Right ventricle myocardium inferior (tissue), 1 donor: ENCODE measurements at regions not wholly inside any gene's neighbourhood (a gene's known extent, or its start where the extent isn't known, plus 50 kb on each side); places are given as distances from the start of the nearest gene placed in this dataset.

Experiments
- ATAC-seq: fragments of 200-7000 bp; cut with Tn5 transposase; one replicate; pipeline ENCODE4 v1.9.1; 2020; ENCODE audit warnings: mild to moderate bottlenecking, moderate library complexity
- DNase-seq: peaks from one replicate; pipeline ENCODE4 v3.0.0; 2021; ENCODE audit errors: missing footprints
- intact Hi-C: fragments of 100-400 bp; cut with DNase I; formaldehyde crosslinking; loops from one replicate; pipeline ENCODE4 v1.11.0; 2022
- donor health status: DM: no; HTN: yes; CAD: no; lungs with severe emphysema.

DNA sequence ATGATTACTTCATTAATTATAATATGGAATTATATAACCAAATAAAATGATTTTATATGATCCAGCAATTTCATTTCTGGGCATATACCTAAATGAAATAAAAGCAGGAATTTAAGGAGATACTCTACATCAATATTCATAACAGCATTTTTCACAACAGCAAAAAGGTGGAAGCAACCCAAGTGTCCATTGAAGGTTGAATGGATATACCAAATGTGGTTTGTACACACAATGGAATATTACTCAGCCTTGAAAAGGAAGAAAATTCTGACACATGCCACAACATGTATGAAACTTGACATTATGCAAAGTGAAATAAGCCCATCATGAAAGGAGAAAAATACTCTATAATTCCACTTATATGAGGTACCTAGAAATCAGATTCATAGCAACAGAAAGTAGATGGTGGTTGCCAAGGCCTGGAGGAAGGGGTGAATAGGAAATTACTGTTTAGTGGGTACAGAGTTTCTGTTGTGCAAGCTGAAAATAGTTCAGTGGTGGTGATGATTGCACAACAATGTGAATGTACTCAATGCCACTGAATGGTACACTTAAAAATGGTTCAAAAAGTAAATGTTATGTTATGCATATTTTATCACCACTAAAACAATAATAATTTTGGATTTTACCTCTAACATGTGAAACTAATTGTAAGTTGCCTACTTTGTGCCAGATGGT lies 471.5 kb downstream of the SPRY1 start:
- intact Hi-C loops = no loop called here
- DNase-seq (no peak), ATAC-seq (no peak)

DNA sequence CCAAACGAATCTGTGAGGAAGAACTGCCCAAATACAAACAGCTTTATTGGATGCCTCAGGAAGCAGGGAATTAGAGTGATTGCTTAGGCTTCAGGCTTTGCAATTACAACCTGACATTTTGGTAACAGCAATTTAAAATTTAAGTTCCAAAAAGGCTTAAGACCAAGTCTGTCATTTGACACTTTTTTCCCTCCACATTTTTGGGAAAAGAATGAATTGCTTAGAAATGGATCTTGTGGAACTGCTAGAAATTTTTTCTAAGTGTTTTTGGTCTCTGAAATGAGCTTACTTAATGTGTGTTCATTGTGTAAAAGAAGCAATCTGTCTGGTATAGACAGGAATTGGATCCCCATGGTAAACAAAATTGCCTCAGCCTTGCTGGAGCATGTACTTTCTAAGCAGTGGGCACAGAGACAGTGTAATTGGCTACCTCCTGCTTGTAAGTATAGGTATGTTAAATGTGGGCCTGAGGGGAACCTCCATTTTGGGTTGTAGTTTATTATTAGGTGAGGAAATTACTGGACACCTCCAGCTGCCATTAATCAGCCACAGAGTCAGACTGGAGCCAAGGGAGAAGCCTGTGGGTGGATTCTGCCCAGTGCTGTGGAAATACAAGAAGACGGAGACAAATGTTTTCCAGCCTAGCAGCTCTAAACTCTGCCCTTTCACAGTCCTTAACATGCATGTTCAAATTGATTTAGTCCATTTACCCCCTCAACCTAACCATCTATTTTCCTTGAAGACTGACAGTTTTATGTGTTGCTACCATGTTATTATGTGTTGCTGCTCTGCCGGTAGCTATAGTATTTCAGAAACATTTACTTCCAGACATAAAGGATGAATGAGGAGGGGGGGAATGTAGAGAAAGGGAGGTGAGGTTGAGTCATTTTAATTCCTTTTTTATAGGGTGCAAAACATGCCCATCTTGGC lies 473.0 kb downstream of the SPRY1 start:
- DNase-seq (no peak), ATAC-seq (peak; percentile 71)
- intact Hi-C loops = no loop called here

DNA sequence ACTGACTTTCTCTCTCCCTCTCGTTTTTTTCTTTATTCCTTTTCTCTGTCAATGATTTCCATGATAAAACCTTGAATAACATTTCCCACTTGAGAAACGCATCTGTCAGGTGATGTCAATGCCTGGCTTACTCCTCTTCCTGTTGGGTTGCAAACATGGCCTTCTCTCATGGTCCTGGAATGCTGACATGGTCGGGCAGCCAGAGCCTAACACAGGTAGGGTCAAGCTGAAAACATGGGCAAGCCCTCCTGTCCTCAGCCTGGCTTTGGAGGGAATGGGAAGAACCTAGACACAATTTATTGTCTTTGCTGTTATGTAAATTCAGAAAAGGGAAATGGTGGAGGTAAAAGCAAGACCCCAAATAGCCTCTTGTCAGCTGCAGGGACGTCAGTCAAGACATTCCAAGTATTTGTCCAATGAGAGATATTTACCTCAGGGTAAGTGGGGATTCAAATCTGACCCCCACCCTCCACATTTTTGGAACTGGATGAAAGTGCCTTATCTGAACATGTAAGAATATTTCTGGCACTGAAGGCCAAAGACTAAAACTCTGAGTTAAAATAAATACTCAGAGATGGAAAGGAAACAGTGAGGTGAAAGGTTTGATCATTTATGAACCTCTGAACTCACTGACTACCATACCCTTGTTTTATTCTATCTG lies 473.8 kb downstream of the SPRY1 start:
- ATAC-seq (peak; percentile 34), DNase-seq (no peak)
- intact Hi-C loops = no loop called here

DNA sequence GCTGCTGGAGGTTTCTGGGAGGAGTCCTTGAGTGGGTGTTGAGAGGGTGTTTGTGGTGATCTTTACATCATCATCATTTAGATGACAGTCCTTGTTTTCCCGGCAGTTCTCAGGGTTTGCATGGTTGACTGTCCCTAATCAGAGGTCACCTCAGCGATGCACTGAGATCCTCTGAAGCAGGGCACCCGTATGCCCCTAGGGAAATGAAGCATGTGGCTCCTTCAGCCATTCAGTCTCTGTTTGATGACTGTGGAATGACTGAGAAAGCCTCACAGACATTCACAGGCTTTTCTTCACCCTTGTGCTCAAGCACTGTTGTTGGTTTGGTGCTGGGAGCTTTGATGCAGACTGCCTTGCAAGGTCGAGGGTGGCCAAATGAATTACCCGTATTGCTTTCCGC lies 474.7 kb downstream of the SPRY1 start:
- intact Hi-C loops = no loop called here
- no peak for ATAC-seq
- DNase-seq = no peak

DNA sequence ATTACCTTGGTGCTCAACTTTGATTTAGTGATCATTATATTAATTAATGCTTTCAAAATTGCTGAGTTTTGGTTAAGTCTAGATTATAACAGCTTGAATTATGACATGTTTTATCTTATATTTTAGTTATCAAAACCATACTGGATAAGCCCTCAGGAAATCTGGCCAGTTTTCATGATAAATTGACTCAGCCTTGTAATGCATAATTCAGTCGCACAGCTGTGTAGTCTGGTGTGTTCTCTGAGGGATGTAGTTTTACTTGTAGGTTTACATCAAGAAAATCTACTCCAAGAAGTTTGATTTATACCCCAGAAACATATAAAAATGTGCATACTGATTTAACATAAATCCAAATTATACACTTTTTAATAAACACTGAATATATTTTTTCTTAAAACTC lies 477.5 kb downstream of the SPRY1 start:
- no peak for ATAC-seq
- intact Hi-C loops = no loop called here
- DNase-seq = no peak

DNA sequence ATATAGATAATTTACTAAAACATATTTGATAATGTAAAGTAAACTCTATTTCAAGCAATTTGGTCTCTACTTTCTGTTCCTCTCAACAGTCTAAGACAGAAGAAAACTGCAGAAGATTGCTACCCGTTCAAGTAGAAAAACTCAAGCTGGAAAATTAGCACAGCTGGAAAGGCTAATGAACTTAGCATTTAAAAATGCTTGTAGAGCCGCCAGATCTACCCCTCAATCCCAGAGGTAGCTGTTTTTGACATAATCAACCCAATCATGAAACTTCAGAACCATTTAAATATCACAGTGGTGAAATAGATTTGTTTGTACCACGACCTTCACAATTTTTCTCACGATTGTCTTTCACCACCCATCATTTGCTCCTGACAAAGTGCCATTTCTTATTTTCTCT lies 479.5 kb downstream of the SPRY1 start:
- intact Hi-C loops = no loop called here
- ATAC-seq = peak; percentile 67
- DNase-seq = no peak

DNA sequence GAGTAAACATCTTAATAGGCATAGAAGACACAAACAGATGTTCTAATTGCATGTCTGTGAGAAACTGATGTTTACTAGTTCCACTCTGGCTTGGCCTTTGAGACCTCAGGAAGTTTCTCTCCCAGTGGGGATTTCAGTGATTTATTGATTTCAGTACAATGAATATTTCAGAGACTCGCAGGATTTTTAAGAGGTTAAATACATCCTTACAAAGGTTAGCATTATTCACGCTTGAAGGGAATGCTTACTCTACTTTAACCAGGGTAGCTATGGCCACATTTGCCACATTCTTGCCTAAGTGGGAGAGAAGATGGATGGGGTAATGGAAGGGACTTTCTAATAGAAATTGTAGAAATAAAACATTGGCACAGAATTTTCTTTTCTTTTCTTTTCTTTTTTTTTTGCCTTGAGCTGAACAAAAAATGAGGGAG lies 480.1 kb downstream of the SPRY1 start:
- no peak for DNase-seq
- intact Hi-C loops = no loop called here
- peak; percentile 50 for ATAC-seq

DNA sequence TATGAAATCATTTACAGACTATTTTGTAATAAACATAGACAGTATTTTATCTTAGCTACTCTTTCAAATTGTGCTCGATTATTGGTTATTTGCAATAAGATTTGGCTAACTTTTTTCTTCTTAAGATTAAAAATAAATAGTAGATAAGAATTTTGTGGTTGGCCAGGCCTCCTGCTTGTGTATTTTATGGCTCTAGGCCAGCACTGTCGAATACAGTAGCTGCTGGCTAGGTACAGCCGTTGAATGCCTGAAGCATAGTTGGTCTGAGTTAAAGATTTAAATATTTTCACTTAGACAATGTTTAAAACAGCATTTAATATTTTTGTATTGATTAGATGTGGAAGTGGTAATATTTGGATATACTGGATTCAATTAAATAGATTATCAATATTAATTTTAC lies 481.0 kb downstream of the SPRY1 start:
- intact Hi-C loops = no loop called here
- ATAC-seq = no peak
- no peak for DNase-seq

DNA sequence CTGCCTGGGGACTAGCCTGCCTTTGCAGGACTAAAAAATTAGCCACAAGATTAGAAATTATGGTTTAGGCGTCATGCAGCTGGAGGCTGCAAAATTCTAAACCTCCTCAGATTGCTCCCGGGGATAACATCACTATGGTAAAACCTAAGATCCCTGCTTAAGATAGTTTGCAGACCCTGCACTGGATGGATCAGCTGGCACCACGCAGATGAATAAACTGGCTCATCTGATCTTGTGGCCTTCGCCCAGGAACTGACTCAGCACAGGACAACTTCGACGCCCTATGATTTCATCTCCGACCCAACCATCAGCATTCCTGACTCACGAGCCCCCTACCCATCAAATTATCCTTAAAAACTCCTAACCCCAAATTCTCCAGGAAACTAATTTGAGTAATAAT lies 482.4 kb downstream of the SPRY1 start:
- ATAC-seq = no peak
- no peak for DNase-seq
- intact Hi-C loops = no loop called here

DNA sequence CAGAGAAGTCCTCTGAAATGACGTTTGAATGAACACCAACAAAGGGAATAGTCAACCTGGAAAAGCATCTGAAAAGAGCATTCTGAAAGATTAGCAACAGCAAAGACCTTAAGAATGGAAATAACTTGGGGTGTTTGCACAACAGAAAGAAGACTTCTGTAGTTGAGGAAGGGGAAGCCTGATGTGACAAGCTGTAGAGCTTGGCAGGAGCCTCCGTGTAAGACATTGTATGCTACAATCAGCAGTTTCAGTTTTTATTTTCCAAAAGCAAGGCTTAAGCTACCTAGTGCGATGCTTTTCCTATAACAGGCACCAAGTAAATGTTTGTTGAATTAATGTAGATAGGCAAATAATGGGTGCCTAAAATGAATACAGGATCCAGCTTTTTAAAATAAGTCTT lies 484.0 kb downstream of the SPRY1 start:
- intact Hi-C loops = no loop called here
- no peak for ATAC-seq
- DNase-seq = no peak

DNA sequence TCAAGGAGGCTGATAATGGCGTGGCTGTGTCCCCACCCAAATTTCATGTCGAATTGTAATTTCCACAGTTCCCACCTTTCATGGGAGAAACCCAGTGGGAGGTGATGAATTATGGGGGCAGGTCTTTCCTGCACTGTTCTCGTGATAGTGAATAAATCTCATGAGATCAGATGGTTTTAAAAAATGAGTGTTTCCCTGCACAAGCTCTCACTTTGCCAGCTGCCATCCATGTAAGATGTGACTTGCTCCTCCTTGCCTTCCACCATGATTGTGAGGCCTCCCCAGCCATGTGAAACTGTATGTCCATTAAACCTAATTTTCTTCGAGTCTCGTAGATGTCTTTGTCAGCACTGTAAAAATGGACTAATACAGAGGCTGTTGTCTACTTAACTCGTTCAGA lies 488.3 kb downstream of the SPRY1 start:
- intact Hi-C loops = no loop called here
- DNase-seq (no peak), ATAC-seq (no peak)

DNA sequence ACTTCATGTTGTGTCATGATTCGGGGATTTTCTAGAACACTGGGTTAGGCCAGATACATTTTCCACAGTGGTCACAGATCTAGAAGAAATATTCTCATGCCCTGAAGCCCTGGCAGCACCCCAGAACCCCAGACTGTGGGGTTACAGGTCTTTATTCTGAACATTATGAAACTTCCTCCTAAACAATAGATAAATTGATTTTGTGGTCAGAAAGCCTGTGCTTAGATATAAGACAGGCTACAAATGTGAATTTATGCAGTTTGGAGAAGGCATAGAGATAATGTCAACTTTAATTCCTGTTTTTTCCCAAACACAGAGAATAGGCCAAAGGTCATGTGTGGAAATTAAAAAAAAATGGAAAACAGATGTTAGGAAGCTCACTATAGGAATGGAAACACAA lies 492.9 kb downstream of the SPRY1 start:
- intact Hi-C loops = no loop called here
- ATAC-seq (no peak), DNase-seq (no peak)

DNA sequence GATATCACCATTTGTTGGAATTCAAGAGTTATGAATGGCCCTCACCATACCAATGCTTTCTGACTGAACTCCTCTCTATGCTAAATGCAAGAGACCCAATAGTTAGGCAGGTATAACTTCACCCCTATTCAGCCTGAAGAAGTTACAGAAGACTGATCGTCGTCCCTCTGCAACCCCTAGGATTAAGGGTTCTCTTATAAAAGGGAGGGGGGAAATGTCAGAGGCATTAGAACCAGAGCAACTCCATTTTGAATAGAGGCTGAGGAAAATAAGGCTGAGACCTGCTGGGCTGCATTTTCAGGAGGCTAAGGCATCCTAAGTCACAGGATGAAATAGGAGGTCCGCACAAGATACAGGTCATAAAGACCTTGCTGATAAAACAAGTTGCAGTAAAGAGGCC lies 494.3 kb downstream of the SPRY1 start:
- DNase-seq (no peak), ATAC-seq (no peak)
- intact Hi-C loops = loop anchor here (5.0 to 10.0 kb wide), 2 partner anchors 96 kb away; no protein-coding TSS in a partner anchor

DNA sequence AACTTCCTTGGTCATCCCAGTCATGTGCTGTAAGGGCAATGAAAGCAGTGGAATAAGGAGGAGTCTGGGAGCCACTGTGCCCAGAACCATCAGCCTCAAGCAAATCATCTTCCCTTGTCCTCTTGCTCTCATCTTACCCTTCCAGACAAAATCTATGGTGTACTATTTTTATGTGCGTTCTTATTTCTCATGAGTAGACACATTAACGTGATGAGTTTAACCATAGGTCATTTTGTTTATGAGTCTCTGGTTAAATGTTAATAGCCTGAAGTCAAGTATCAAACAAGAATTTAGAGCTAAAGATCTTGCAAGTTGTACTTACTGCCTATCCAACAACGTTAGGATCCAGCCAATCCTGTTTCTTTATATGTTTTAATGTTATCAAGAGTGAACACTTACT lies 495.3 kb downstream of the SPRY1 start:
- intact Hi-C loops = loop anchor here (2.0 to 10.0 kb wide), 3 partner anchors 59 to 97 kb away; no protein-coding TSS in a partner anchor
- no peak for ATAC-seq
- no peak for DNase-seq

DNA sequence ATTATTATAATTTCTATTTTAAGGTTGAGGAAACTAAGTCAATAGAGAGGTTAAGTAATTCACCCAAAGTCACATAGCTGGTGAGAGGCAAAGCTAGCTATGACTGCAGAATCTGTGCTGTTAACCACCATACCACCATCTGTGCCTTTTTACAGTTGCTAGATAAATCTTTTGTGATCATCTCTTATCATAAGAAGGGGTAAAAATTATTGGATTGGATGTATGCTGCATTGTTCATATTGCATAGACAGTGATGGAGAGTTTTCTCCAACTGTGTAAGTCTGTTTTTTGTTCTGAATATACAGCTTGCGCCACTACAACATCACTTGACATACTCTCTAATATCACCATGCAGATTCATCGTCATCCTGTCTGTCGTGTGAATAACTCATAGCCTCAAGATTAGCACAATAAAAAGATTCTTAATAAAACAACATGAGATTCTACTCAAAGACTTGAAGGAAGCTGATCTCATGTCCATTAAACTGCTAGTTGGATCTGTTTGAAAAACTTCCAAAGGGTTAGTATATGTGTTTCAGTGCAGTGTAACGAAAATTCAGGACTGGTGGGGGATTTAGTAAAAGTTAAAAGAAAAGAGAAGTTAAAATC lies 495.9 kb downstream of the SPRY1 start:
- DNase-seq (no peak), ATAC-seq (peak; percentile 4)
- intact Hi-C loops = loop anchor here (2.0 to 10.0 kb wide), 3 partner anchors 60 to 98 kb away; no protein-coding TSS in a partner anchor

DNA sequence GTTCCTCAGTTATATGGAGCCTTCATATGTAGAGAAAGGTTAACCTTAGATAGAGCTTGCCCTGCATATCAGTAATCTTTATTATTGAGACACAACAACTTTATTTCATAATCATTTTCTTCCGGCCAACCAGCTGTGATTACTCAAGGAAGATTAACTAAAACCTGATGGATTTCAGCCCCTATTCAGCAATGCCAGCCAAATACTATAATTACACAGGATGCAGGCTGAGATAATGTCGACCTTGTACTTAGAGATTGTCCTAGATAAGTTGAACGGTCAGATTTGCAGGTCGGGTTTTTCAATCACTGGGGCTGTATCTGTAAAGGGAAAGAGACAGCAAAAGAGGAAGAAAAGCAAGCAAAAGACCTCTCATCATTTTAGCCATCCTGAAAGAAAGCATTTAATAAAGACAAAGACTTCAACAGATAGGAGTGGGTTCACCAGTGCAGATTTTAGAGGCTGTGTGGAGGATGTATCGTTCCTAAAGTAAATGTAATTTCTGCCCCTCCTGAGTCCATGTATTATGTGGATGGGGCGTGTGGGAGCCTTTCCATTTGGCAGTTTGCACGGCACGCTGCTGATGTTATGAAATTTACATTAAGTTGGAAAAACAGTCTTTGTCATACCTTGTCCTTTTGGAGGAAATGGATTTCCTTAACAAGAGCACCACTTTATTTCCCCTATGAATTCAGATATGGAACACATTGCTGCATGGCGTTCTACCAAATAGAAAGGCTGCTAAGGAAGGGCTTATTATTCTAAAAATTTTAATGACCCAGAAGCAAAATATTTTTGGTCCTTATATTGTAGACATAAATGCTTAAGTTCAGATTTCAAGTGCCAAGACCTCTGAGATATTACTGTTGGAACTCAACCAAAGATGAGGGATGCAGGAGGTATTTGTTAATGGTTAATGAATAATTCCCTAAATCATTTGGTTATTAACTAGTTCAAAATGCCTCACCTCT lies 496.7 kb downstream of the SPRY1 start:
- intact Hi-C loops = loop anchor here (2.0 to 10.0 kb wide), 3 partner anchors 60 to 98 kb away; no protein-coding TSS in a partner anchor
- DNase-seq = no peak
- ATAC-seq = peak; percentile 81

DNA sequence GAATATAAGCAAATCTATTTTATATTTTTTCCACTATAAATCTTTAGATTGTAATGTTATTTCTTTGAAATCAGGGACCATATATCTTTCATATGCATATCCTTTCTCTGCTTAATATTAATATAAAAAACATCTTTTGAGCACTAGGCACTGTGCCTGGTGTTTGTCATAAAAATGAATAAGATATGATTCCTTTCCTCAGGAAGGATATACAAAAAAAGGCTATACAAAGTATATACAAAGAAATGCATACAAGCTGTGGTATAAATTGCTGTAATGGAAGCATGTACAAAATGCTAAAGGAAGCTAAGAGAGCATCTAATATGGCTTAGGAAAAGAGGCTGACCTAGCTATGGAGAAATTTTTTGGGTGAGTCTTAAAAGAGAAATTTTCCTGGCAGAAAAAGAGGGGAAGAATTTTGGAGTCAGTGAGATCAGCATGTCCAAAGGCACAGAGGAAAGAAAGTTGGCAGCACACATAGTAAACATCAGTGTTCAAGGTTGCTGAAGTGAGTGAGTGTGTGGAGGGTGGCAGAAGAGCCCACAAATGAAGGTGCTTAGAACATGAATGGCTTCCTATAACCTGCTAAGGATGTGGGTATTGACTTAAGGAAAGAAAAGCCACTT lies 500.0 kb downstream of the SPRY1 start:
- intact Hi-C loops = loop anchor here (10.0 kb wide), 1 partner anchor 102 kb away; no protein-coding TSS in a partner anchor
- DNase-seq (no peak), ATAC-seq (peak; percentile 75)
